ENCODE measurements at regions not wholly inside any gene's neighbourhood (a gene's known extent, or its start where the extent isn't known, plus 50 kb on each side); places are given as distances from the start of the nearest gene placed in this dataset.

GRCh38 chr13:59024434-59024833, 1139.3 kb downstream of the DIAPH3 start:
- TF ChIP-seq POLR2AphosphoS5 (IDR thresholded peaks at IDR 0.05; ENCODE audit: low read depth, low read length) (no peak), TAF1 (IDR thresholded peaks at IDR 0.05; ENCODE audit: borderline replicate concordance, insufficient read depth, low read length) (no peak), SIN3A (IDR thresholded peaks at IDR 0.05; ENCODE audit: borderline replicate concordance, insufficient read depth, low read length) (no peak), FOXP2 (optimal IDR thresholded peaks at IDR 0.05; ENCODE audit: borderline replicate concordance, extremely low read depth, extremely low read length, insufficient read depth) (no peak)
- TF ChIP-seq, protein P1, sequence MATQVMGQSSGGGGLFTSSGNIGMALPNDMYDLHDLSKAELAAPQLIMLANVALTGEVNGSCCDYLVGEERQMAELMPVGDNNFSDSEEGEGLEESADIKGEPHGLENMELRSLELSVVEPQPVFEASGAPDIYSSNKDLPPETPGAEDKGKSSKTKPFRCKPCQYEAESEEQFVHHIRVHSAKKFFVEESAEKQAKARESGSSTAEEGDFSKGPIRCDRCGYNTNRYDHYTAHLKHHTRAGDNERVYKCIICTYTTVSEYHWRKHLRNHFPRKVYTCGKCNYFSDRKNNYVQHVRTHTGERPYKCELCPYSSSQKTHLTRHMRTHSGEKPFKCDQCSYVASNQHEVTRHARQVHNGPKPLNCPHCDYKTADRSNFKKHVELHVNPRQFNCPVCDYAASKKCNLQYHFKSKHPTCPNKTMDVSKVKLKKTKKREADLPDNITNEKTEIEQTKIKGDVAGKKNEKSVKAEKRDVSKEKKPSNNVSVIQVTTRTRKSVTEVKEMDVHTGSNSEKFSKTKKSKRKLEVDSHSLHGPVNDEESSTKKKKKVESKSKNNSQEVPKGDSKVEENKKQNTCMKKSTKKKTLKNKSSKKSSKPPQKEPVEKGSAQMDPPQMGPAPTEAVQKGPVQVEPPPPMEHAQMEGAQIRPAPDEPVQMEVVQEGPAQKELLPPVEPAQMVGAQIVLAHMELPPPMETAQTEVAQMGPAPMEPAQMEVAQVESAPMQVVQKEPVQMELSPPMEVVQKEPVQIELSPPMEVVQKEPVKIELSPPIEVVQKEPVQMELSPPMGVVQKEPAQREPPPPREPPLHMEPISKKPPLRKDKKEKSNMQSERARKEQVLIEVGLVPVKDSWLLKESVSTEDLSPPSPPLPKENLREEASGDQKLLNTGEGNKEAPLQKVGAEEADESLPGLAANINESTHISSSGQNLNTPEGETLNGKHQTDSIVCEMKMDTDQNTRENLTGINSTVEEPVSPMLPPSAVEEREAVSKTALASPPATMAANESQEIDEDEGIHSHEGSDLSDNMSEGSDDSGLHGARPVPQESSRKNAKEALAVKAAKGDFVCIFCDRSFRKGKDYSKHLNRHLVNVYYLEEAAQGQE (IDR thresholded peaks at IDR 0.05; ENCODE audit: insufficient read depth in 1 of 2, low read depth in 2 of 2, low read length in 2 of 2), result no peak

DNA sequence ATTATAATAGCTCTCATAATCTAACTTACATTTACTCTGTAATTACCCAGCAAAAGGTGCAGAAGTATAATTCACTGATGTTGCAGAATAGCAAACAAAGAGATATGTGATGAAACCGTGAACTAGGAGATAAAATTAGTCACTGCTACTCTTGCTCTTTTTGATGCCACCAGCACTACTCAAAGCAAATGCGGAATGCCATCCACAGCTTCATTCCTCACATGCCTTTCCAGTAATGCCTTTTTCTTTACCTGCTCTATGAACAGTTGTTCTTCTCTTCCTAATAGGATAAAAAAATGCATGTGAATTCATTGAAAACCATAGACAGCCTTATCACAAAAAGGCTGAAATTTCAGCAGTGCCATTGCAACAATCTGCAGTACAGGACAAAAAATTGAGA, 1129.5 kb downstream of the DIAPH3 start:
- TF ChIP-seq SIN3A (IDR thresholded peaks at IDR 0.05; ENCODE audit: borderline replicate concordance, insufficient read depth, low read length) (no peak), FOXP2 (optimal IDR thresholded peaks at IDR 0.05; ENCODE audit: borderline replicate concordance, extremely low read depth, extremely low read length, insufficient read depth) (no peak), TAF1 (IDR thresholded peaks at IDR 0.05; ENCODE audit: borderline replicate concordance, insufficient read depth, low read length) (no peak), POLR2AphosphoS5 (IDR thresholded peaks at IDR 0.05; ENCODE audit: low read depth, low read length) (no peak)
- TF ChIP-seq, protein P1 (IDR thresholded peaks at IDR 0.05; ENCODE audit: insufficient read depth in 1 of 2, low read depth in 2 of 2, low read length in 2 of 2), result no peak

DNA sequence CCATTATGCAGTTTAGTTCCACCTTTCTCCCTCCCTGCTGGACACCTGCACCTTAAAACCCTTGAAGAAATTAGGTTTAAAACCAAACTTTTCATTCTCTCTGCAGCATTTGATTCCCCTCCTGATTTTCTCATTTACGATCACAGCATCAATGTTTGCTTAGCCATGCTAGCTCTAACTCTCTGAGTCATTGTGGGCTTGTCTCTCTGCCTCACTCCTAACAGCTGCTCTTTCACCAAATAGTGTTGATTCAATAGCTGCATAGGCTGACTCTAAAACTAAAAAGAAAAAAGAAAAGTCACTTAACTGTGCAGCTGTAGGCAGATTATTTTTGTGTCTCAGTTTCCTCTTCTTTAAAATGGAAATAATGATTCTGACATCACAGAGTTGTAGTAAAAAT, 1124.9 kb downstream of the DIAPH3 start:
- TF ChIP-seq POLR2AphosphoS5 (IDR thresholded peaks at IDR 0.05; ENCODE audit: low read depth, low read length) (no peak), SIN3A (IDR thresholded peaks at IDR 0.05; ENCODE audit: borderline replicate concordance, insufficient read depth, low read length) (no peak), TAF1 (IDR thresholded peaks at IDR 0.05; ENCODE audit: borderline replicate concordance, insufficient read depth, low read length) (no peak), FOXP2 (optimal IDR thresholded peaks at IDR 0.05; ENCODE audit: borderline replicate concordance, extremely low read depth, extremely low read length, insufficient read depth) (no peak)
- TF ChIP-seq, protein P1 (IDR thresholded peaks at IDR 0.05; ENCODE audit: insufficient read depth in 1 of 2, low read depth in 2 of 2, low read length in 2 of 2), result no peak

- no peak for TF ChIP-seq FOXP2 (optimal IDR thresholded peaks at IDR 0.05; ENCODE audit: borderline replicate concordance, extremely low read depth, extremely low read length, insufficient read depth)
- TF ChIP-seq, protein P1 (IDR thresholded peaks at IDR 0.05; ENCODE audit: insufficient read depth in 1 of 2, low read depth in 2 of 2, low read length in 2 of 2), result no peak
- TF ChIP-seq POLR2AphosphoS5 (IDR thresholded peaks at IDR 0.05; ENCODE audit: low read depth, low read length), result no peak
- TF ChIP-seq TAF1 (IDR thresholded peaks at IDR 0.05; ENCODE audit: borderline replicate concordance, insufficient read depth, low read length), result no peak
- TF ChIP-seq SIN3A (IDR thresholded peaks at IDR 0.05; ENCODE audit: borderline replicate concordance, insufficient read depth, low read length), result no peak
These were observed 1120.7 kb downstream of the DIAPH3 start for GRCh38 chr13:59043016-59043415.

GRCh38 chr13:59047546-59047945, 1116.2 kb downstream of the DIAPH3 start:
- no peak for TF ChIP-seq POLR2AphosphoS5 (IDR thresholded peaks at IDR 0.05; ENCODE audit: low read depth, low read length)
- no peak for TF ChIP-seq TAF1 (IDR thresholded peaks at IDR 0.05; ENCODE audit: borderline replicate concordance, insufficient read depth, low read length)
- no peak for TF ChIP-seq FOXP2 (optimal IDR thresholded peaks at IDR 0.05; ENCODE audit: borderline replicate concordance, extremely low read depth, extremely low read length, insufficient read depth)
- no peak for TF ChIP-seq SIN3A (IDR thresholded peaks at IDR 0.05; ENCODE audit: borderline replicate concordance, insufficient read depth, low read length)
- TF ChIP-seq, protein P1 (IDR thresholded peaks at IDR 0.05; ENCODE audit: insufficient read depth in 1 of 2, low read depth in 2 of 2, low read length in 2 of 2), result no peak
